ENCODE measurements at regions not wholly inside any gene's neighbourhood (a gene's known extent, or its start where the extent isn't known, plus 50 kb on each side); places are given as distances from the start of the nearest gene placed in this dataset.

DNA sequence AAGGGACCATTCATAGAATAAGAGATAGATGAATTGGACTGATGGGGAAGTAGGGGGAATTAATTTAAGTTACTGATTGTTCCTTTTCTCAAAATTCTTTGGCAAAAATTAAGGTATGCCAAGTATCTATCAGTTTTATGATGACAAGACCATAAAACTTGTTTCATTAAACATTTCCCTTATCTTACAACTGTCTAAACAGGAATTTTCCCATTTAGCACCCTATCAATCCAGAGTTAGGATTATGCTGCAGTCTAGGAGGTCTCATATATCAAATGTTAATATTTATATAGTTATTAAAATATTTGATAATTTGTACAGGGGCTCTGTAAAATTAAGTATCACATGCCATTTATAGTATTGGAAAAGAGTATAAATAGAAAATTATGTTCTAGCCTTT, 51.5 kb upstream of the ARID1B start:
- Histone ChIP-seq H3K4me1 (ENCODE audit: control insufficient read depth in 2 of 2, insufficient read depth in 2 of 2, low read length in 2 of 2) (no peaks in the 10 kb centered on the region), H3K4me3 (ENCODE audit: low read length in 2 of 2) (no peak overlapping the region), H3K9me3 (ENCODE audit: control insufficient read depth in 2 of 2, insufficient read depth in 1 of 2, low read length in 1 of 2) (no peaks in the 10 kb centered on the region), H3K36me3 (ENCODE audit: control insufficient read depth in 2 of 2, insufficient read depth in 2 of 2, low read length in 1 of 2) (no peaks in the 10 kb centered on the region), H3K27me3 (ENCODE audit: control insufficient read depth in 2 of 2, insufficient read depth in 1 of 2, low read length in 1 of 2) (no peaks in the 10 kb centered on the region), H3K27ac (ENCODE audit: low read depth in 1 of 2, low read length in 1 of 2) (no peak overlapping the region)
- no peak for DNase-seq (ENCODE audit: low read depth in 6 of 9, low spot score in 9 of 9)

GRCh38 chr6:156720691-156721685, 56.2 kb upstream of the ARID1B start:
- 91% methylated on average over 17 of the region's 17 CpGs for WGBS
- Histone ChIP-seq H3K27me3 (ENCODE audit: control insufficient read depth in 2 of 2, insufficient read depth in 1 of 2, low read length in 1 of 2) (no peaks in the 10 kb centered on the region), H3K27ac (ENCODE audit: low read depth in 1 of 2, low read length in 1 of 2) (peak overlapping the region; percentile 53 to 84), H3K4me1 (ENCODE audit: control insufficient read depth in 2 of 2, insufficient read depth in 2 of 2, low read length in 2 of 2) (peaks cover 0 to 17% of the 10 kb centered on the region in 2 donors), H3K4me3 (ENCODE audit: low read length in 2 of 2) (no peak overlapping the region), H3K36me3 (ENCODE audit: control insufficient read depth in 2 of 2, insufficient read depth in 2 of 2, low read length in 1 of 2) (no peaks in the 10 kb centered on the region), H3K9me3 (ENCODE audit: control insufficient read depth in 2 of 2, insufficient read depth in 1 of 2, low read length in 1 of 2) (no peaks in the 10 kb centered on the region)
- peak in 1 of 9 donors; percentile 40 for DNase-seq (ENCODE audit: low read depth in 6 of 9, low spot score in 9 of 9)

DNA sequence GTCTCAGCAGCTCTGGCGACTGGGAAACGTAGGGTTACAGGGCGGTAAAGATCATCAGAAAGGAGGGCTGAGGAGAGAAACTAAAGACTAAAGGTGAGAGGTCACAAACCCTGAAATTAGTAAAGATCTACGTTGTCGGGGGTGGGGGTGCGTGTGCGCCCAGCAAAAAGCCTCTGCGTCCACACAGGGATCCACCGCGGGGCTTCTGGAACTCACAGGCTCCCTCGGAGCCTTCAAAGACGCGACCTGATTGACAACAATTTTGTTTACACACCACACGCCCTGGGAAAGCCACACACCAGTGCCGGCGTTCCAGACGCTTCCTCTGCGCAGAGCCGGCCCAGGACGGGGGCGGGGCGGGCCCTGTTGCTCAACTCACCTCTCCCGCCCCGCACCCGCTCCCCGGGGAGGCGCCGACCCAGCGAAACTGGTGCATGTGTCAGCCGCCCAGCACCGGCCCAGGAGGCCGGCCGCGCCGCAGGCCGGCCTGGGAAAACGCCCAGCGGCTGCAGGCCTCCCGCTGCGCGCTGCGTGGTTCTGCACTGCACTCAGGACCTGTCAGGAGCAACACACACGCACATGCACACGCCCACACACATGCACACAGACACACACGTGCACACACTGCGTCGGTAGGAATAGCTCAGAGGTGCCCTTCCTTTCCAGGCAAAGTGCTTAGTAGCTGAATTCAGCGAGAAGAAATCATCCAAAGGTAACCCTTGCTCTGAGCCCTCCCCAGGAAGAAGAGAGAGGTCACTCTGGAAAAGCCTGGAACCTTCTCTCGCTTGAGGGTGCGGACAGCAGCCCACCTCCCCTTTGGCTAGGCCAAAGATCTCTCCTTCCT, 57.2 kb upstream of the ARID1B start:
- peak in 8 of 9 donors; percentile 57 to 87 (median 70) for DNase-seq (ENCODE audit: low read depth in 6 of 9, low spot score in 9 of 9)
- H3K4me3 ChIP-seq (ENCODE audit: low read length in 2 of 2): peak overlapping the region; percentile 41 to 44
- no peaks in the 10 kb centered on the region for H3K27me3 ChIP-seq (ENCODE audit: control insufficient read depth in 2 of 2, insufficient read depth in 1 of 2, low read length in 1 of 2)
- H3K36me3 ChIP-seq (ENCODE audit: control insufficient read depth in 2 of 2, insufficient read depth in 2 of 2, low read length in 1 of 2): no peaks in the 10 kb centered on the region
- 24% methylated on average over 50 of the region's 50 CpGs for WGBS
- H3K4me1 ChIP-seq (ENCODE audit: control insufficient read depth in 2 of 2, insufficient read depth in 2 of 2, low read length in 2 of 2): peaks cover 0 to 17% of the 10 kb centered on the region in 2 donors
- no peaks in the 10 kb centered on the region for H3K9me3 ChIP-seq (ENCODE audit: control insufficient read depth in 2 of 2, insufficient read depth in 1 of 2, low read length in 1 of 2)
- peak overlapping the region; percentile 84 to 92 for H3K27ac ChIP-seq (ENCODE audit: low read depth in 1 of 2, low read length in 1 of 2)

DNA sequence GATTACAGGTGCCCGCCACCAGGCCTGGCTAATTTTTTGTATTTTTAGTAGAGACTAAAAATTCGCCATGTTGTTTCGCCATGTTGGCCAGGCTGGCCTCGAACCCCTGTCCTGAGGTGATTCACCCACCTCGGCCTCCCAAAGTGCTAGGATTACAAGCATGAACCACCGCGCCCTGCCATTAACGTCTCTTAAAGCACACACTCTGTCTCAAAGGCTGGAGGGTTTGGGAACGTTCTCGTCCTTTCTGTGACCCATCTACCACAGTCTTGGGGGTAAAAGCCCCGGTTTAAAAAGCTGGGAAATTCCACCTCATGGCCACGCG, 57.8 kb upstream of the ARID1B start:
- Histone ChIP-seq H3K9me3 (ENCODE audit: control insufficient read depth in 2 of 2, insufficient read depth in 1 of 2, low read length in 1 of 2) (no peaks in the 10 kb centered on the region), H3K27me3 (ENCODE audit: control insufficient read depth in 2 of 2, insufficient read depth in 1 of 2, low read length in 1 of 2) (no peaks in the 10 kb centered on the region), H3K4me3 (ENCODE audit: low read length in 2 of 2) (peak overlapping the region; percentile 41 to 44), H3K4me1 (ENCODE audit: control insufficient read depth in 2 of 2, insufficient read depth in 2 of 2, low read length in 2 of 2) (peaks cover 0 to 17% of the 10 kb centered on the region in 2 donors), H3K27ac (ENCODE audit: low read depth in 1 of 2, low read length in 1 of 2) (peak overlapping the region; percentile 84 to 92), H3K36me3 (ENCODE audit: control insufficient read depth in 2 of 2, insufficient read depth in 2 of 2, low read length in 1 of 2) (no peaks in the 10 kb centered on the region)
- 90% methylated on average over 13 of the region's 13 CpGs for WGBS
- no peak for DNase-seq (ENCODE audit: low read depth in 6 of 9, low spot score in 9 of 9)

DNA sequence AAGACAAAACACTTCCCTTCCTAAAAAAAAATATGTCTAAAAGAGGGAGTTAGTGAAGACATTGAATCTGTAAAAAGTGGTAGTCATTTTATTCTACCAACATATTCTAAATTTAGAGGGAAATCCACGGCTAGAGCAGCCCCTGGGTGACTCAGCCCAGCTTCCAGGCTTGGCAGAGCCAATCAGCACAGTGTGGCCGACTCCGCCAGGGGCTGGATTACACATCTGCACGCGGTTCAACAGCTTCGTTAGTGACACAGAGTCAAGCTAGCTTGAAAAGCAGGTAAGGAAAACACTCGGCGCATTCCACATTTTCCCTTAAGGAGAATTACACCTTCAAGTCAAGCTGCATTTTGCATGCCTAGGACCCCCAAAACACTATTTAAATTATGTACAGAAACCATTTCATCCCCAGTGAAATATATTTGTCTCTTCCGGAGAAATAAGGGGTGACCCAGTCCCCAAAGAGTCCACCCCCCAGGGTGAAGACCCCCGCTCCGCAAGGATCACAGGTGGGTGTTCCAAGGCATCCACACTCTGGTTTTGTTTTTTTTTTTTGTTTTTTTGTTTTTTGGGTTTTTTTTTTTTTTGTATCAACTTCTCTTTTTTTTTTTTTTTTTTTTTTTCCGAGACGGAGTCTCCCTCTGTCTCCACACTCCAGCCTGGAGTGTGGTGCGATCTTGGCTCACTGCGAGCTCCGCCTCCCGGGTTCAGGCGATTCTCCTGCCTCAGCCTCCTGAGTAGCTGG, 58.4 kb upstream of the ARID1B start:
- no peak for DNase-seq (ENCODE audit: low read depth in 6 of 9, low spot score in 9 of 9)
- WGBS: 94% methylated on average over 18 of the region's 18 CpGs
- H3K27ac ChIP-seq (ENCODE audit: low read depth in 1 of 2, low read length in 1 of 2): no peak overlapping the region
- H3K36me3 ChIP-seq (ENCODE audit: control insufficient read depth in 2 of 2, insufficient read depth in 2 of 2, low read length in 1 of 2): no peaks in the 10 kb centered on the region
- H3K4me3 ChIP-seq (ENCODE audit: low read length in 2 of 2): no peak overlapping the region
- H3K4me1 ChIP-seq (ENCODE audit: control insufficient read depth in 2 of 2, insufficient read depth in 2 of 2, low read length in 2 of 2): peaks cover 0 to 17% of the 10 kb centered on the region in 2 donors
- no peaks in the 10 kb centered on the region for H3K27me3 ChIP-seq (ENCODE audit: control insufficient read depth in 2 of 2, insufficient read depth in 1 of 2, low read length in 1 of 2)
- H3K9me3 ChIP-seq (ENCODE audit: control insufficient read depth in 2 of 2, insufficient read depth in 1 of 2, low read length in 1 of 2): no peaks in the 10 kb centered on the region

DNA sequence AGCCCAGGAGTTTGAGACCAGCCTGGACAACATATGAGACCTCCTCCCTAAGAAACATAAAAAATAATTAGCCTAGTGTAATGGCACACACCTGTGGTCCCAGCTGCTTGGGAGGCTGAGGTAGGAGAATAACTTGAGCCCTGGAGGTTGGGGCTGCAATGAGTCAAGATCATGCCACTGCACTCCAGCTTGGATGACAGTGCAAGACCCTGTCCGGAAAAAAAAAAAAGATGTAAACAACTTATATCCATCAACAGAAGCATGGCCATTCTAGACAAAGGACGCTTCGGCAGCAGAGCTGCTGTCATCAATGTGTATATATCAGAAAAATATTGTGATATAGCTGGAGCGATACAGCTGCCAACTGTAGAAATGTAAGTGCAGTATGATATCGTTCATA, 59.6 kb upstream of the ARID1B start:
- 96% methylated on average over 5 of the region's 5 CpGs for WGBS
- Histone ChIP-seq H3K9me3 (ENCODE audit: control insufficient read depth in 2 of 2, insufficient read depth in 1 of 2, low read length in 1 of 2) (peaks cover 0 to 3% of the 10 kb centered on the region in 2 donors), H3K27me3 (ENCODE audit: control insufficient read depth in 2 of 2, insufficient read depth in 1 of 2, low read length in 1 of 2) (no peaks in the 10 kb centered on the region), H3K36me3 (ENCODE audit: control insufficient read depth in 2 of 2, insufficient read depth in 2 of 2, low read length in 1 of 2) (no peaks in the 10 kb centered on the region), H3K4me3 (ENCODE audit: low read length in 2 of 2) (no peak overlapping the region), H3K4me1 (ENCODE audit: control insufficient read depth in 2 of 2, insufficient read depth in 2 of 2, low read length in 2 of 2) (peaks cover 0 to 17% of the 10 kb centered on the region in 2 donors), H3K27ac (ENCODE audit: low read depth in 1 of 2, low read length in 1 of 2) (no peak overlapping the region)
- DNase-seq (ENCODE audit: low read depth in 6 of 9, low spot score in 9 of 9): no peak

DNA sequence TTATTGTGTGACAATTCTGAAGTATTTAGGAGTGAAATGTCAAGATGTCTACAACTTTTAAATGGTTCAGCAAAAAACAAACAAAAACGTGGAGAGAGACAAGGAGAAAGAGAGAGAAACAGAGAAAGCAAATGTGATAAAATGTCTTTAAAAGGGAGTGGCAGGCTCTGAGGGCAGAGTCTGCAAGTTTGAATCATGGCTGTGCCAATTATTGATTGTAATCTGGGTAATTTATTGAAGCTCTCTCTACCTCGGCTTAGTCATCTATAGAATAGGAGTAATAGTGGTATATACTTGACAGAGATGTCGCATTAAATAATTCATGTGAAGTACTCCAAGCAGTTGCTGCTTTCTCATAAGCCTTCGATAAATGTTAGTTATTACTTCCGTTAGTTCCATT, 61.3 kb upstream of the ARID1B start:
- Histone ChIP-seq H3K27ac (ENCODE audit: low read depth in 1 of 2, low read length in 1 of 2) (no peak overlapping the region), H3K4me1 (ENCODE audit: control insufficient read depth in 2 of 2, insufficient read depth in 2 of 2, low read length in 2 of 2) (peaks cover 0 to 17% of the 10 kb centered on the region in 2 donors), H3K4me3 (ENCODE audit: low read length in 2 of 2) (no peak overlapping the region), H3K36me3 (ENCODE audit: control insufficient read depth in 2 of 2, insufficient read depth in 2 of 2, low read length in 1 of 2) (no peaks in the 10 kb centered on the region), H3K9me3 (ENCODE audit: control insufficient read depth in 2 of 2, insufficient read depth in 1 of 2, low read length in 1 of 2) (peaks cover 0 to 3% of the 10 kb centered on the region in 2 donors), H3K27me3 (ENCODE audit: control insufficient read depth in 2 of 2, insufficient read depth in 1 of 2, low read length in 1 of 2) (no peaks in the 10 kb centered on the region)
- DNase-seq (ENCODE audit: low read depth in 6 of 9, low spot score in 9 of 9): no peak
- WGBS: 96% methylated on average over 5 of the region's 5 CpGs

DNA sequence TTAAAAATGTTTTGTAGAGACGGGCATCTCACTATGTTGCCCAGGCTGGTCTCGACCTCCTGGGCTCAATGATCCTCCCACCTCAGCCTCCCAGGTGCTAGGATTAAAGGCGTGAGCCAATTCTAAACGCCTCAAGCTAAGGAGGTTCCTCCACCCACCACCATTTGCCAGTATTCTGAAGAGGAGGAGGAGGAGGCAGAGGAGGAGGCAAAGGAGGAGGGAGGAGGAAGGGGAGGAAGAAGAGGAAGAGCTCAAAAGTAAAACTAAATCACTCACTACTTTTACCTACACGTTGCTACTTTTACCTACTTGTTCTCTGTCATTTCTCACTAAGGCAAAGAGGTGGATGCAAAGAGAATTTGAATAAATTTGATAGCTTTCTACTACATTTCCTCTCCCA, 63.6 kb upstream of the ARID1B start:
- no peak overlapping the region for H3K27ac ChIP-seq (ENCODE audit: low read depth in 1 of 2, low read length in 1 of 2)
- H3K4me1 ChIP-seq (ENCODE audit: control insufficient read depth in 2 of 2, insufficient read depth in 2 of 2, low read length in 2 of 2): no peaks in the 10 kb centered on the region
- no peaks in the 10 kb centered on the region for H3K27me3 ChIP-seq (ENCODE audit: control insufficient read depth in 2 of 2, insufficient read depth in 1 of 2, low read length in 1 of 2)
- WGBS: 91% methylated on average over 5 of the region's 5 CpGs
- no peak overlapping the region for H3K4me3 ChIP-seq (ENCODE audit: low read length in 2 of 2)
- H3K36me3 ChIP-seq (ENCODE audit: control insufficient read depth in 2 of 2, insufficient read depth in 2 of 2, low read length in 1 of 2): no peaks in the 10 kb centered on the region
- peaks cover 0 to 3% of the 10 kb centered on the region in 2 donors for H3K9me3 ChIP-seq (ENCODE audit: control insufficient read depth in 2 of 2, insufficient read depth in 1 of 2, low read length in 1 of 2)
- no peak for DNase-seq (ENCODE audit: low read depth in 6 of 9, low spot score in 9 of 9)
